Body of pancreas (tissue), 4 donors: ENCODE measurements at regions not wholly inside any gene's neighbourhood (a gene's known extent, or its start where the extent isn't known, plus 50 kb on each side); places are given as distances from the start of the nearest gene placed in this dataset.

ENCODE experiments used
- POLR2A ChIP-seq, 3 donors: fragments of 450-650 bp; IDR thresholded peaks; one replicate each; pipeline ENCODE4 v1.6.1; 2016; ENCODE audit warnings: antibody characterized with exemption in 3 of 3, mild to moderate bottlenecking in 2 of 3
- TF ChIP-seq, protein P1 (sequence below), 7 experiments: fragments of 450-650 bp in 4 of 7; fragments of 200-600 bp in 3 of 7; sonication (generic) in 3 of 7; IDR thresholded peaks; one replicate each; pipeline ENCODE4 v1.5.1; 2016 to 2019; ENCODE audit warnings: antibody characterized with exemption in 7 of 7

DNA sequence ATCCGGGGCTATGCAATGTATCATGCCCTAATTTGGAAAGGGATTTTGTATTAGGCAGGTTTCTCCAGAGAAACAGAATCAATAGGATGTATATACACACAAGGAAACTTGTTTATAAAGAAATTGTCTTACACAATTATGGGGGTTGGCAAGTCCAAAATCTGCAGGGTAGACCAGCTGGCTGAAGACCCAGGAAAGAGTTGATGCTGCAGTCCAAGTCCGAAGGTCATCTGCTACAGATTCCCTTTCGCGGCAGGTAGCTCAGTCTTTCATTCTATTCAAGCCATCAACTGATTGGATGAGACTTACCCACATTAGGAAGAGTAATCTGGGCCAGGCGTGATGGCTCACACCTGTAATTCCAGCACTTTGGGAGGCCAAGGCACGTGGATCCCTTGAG is 54.6 kb upstream of the CXADR start:
- TF ChIP-seq POLR2A (IDR thresholded peaks at IDR 0.05) = no peak
- TF ChIP-seq, protein P1, sequence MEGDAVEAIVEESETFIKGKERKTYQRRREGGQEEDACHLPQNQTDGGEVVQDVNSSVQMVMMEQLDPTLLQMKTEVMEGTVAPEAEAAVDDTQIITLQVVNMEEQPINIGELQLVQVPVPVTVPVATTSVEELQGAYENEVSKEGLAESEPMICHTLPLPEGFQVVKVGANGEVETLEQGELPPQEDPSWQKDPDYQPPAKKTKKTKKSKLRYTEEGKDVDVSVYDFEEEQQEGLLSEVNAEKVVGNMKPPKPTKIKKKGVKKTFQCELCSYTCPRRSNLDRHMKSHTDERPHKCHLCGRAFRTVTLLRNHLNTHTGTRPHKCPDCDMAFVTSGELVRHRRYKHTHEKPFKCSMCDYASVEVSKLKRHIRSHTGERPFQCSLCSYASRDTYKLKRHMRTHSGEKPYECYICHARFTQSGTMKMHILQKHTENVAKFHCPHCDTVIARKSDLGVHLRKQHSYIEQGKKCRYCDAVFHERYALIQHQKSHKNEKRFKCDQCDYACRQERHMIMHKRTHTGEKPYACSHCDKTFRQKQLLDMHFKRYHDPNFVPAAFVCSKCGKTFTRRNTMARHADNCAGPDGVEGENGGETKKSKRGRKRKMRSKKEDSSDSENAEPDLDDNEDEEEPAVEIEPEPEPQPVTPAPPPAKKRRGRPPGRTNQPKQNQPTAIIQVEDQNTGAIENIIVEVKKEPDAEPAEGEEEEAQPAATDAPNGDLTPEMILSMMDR (IDR thresholded peaks at IDR 0.05) = no peak
